GM21390 (cell line): ENCODE measurements at regions not wholly inside any gene's neighbourhood (a gene's known extent, or its start where the extent isn't known, plus 50 kb on each side); places are given as distances from the start of the nearest gene placed in this dataset.
"Not testable (repeated sequence)": the region's sequence is repeated elsewhere in the genome, so short reads cannot be mapped to it uniquely, and the experiment has no call there.

ENCODE experiments used
- ATAC-seq: cut with Tn5 transposase; IDR thresholded peaks from one replicate; pipeline ENCODE4 v1.9.1; 2021; ENCODE audit not compliant: unreplicated experiment

- ATAC-seq: no peak
Measured at GRCh38 chr2:198653311-198653710, 804.4 kb downstream of the SATB2 start.

GRCh38 chr2:198652461-198652860, 805.3 kb downstream of the SATB2 start:
- ATAC-seq: no peak

GRCh38 chr2:198645816-198646215, 811.9 kb downstream of the SATB2 start:
- ATAC-seq: no peak

- ATAC-seq: no peak
Measured at GRCh38 chr2:198641161-198641560, 816.6 kb downstream of the SATB2 start.

- no peak for ATAC-seq
Measured at GRCh38 chr2:198640463-198640862, 817.3 kb downstream of the SATB2 start.

GRCh38 chr2:198639580-198639979, 818.2 kb downstream of the SATB2 start:
- ATAC-seq: no peak

- ATAC-seq: no peak
Measured at GRCh38 chr2:198638577-198638976, 819.2 kb downstream of the SATB2 start.

GRCh38 chr2:198630384-198630783, 826.0 kb downstream of the PLCL1 start:
- no peak for ATAC-seq

GRCh38 chr2:198628596-198628995, 824.2 kb downstream of the PLCL1 start:
- ATAC-seq: no peak

- no peak for ATAC-seq
Measured at GRCh38 chr2:198622986-198623730, 818.8 kb downstream of the PLCL1 start.

- ATAC-seq: no peak
Measured at GRCh38 chr2:198615972-198616371, 811.6 kb downstream of the PLCL1 start.

GRCh38 chr2:198611201-198611600, 806.8 kb downstream of the PLCL1 start:
- ATAC-seq: no peak

- ATAC-seq: no peak
Measured at GRCh38 chr2:198604599-198604998, 800.2 kb downstream of the PLCL1 start.

- not testable (repeated sequence) for ATAC-seq
Measured at GRCh38 chr2:198602986-198603385, 798.6 kb downstream of the PLCL1 start.

- ATAC-seq: no peak
Measured at GRCh38 chr2:198597648-198598047, 793.3 kb downstream of the PLCL1 start.

- ATAC-seq: no peak
Measured at GRCh38 chr2:198596985-198597384, 792.6 kb downstream of the PLCL1 start.

GRCh38 chr2:198595721-198596120, 791.3 kb downstream of the PLCL1 start:
- ATAC-seq: no peak

GRCh38 chr2:198591586-198591985, 787.2 kb downstream of the PLCL1 start:
- no peak for ATAC-seq

GRCh38 chr2:198587741-198588140, 783.3 kb downstream of the PLCL1 start:
- no peak for ATAC-seq

- ATAC-seq: no peak
Measured at GRCh38 chr2:198587240-198587639, 782.8 kb downstream of the PLCL1 start.

- no peak for ATAC-seq
Measured at GRCh38 chr2:198571393-198571792, 767.0 kb downstream of the PLCL1 start.

- ATAC-seq: no peak
Measured at GRCh38 chr2:198558176-198558575, 753.8 kb downstream of the PLCL1 start.

- no peak for ATAC-seq
Measured at GRCh38 chr2:198546122-198546521, 741.7 kb downstream of the PLCL1 start.
